DMS114 treated with DMSO at 0.1 percent for 48 hours (cell line): ENCODE measurements at regions not wholly inside any gene's neighbourhood (a gene's known extent, or its start where the extent isn't known, plus 50 kb on each side); places are given as distances from the start of the nearest gene placed in this dataset.

Experiments
- DNase-seq: peaks from one replicate; lab custom pipeline; 2025; ENCODE audit not compliant: unreplicated experiment; lab: John Stamatoyannopoulos, UW

DNA sequence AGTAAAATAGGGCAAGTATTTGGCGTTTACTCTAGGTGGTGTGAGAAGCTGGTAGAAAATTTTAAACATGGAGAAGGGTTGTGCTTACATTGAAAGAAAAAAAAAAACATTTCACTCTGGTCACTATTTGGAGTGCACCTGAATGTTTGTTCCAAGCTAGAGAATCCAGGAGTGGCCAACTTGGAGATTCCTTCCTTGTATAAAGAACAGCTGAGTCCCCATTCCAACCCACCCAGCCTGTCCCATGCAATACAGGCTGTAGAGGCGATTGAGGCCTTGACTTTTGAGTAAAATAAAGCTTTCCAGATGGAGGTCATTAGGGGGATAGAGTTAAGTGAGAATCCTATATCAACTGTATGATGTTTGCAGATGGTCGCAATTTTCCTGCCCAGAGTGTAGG lies 203.8 kb upstream of the SYT4 start:
- DNase-seq: no peak

DNA sequence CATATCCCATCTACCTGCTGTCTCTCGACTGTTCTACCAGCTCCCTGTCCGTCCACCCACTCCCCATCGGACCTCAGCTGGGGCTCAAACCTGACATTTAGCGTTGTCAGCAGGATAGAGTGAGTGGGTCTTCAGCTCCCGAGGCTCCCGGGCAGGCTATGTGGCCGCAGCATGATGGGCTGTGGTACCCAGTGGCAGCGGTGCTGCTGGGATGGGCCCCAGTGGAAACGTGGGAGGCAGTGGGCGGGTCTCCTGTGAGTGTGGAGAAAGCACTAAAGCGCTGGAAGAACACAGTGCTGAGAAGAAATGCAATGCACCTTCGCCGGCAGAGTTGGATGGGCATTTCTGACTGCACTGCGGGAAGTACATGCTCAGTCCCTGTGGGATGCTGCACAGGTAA lies 204.8 kb upstream of the SYT4 start:
- no peak for DNase-seq

- DNase-seq: no peak
These were observed 205.3 kb upstream of the SYT4 start for GRCh38 chr18:43482600-43482999.

DNA sequence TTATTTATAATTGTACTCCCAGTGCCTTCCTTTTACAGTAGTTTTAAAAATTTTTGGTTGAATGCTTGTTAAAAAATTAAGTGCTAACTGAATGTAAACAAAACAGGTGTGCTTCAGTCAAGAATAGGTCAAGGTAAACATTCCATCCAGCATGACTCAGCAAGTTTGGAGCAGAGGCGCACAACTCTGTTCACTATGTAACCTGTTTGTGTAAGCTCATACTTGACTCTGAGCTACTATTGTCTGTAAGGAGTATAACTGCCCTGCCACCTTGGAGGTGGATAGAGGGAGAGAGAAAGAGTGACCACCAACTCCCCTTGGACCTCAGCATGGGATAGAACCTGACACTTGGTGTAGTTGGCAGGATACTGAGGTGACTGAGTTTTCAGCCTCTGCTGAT lies 207.4 kb upstream of the SYT4 start:
- no peak for DNase-seq

GRCh38 chr18:43485545-43485963 lies 208.3 kb upstream of the SYT4 start:
- DNase-seq: no peak

GRCh38 chr18:43486462-43486861 lies 209.2 kb upstream of the SYT4 start:
- DNase-seq: no peak

DNA sequence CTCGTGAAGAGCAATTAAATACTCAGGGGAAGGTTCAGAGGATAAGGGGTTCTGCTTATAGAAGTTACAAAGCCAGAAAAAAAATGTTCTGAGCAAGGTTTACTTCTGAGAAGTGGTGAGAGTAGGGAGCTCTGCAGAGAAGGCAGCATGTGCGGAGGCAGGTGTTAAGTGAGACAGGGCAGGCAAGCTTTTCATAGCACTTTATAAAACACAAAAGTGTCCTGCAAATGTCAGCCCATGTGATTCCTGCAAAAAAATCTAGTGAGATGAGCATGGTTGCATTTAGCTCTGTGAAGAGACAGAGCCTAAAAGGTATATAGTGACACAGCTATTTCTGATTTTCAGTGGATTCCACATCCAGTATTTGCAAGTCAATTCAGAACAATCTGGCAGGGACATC lies 223.8 kb upstream of the SYT4 start:
- DNase-seq: no peak

GRCh38 chr18:43506935-43507334 lies 229.6 kb upstream of the SYT4 start:
- DNase-seq: no peak

GRCh38 chr18:43507842-43508481 lies 230.7 kb upstream of the SYT4 start:
- DNase-seq: no peak

GRCh38 chr18:43514747-43515146 lies 237.5 kb upstream of the SYT4 start:
- no peak for DNase-seq

- DNase-seq: no peak
These were observed 238.2 kb upstream of the SYT4 start for GRCh38 chr18:43515481-43515880.

DNA sequence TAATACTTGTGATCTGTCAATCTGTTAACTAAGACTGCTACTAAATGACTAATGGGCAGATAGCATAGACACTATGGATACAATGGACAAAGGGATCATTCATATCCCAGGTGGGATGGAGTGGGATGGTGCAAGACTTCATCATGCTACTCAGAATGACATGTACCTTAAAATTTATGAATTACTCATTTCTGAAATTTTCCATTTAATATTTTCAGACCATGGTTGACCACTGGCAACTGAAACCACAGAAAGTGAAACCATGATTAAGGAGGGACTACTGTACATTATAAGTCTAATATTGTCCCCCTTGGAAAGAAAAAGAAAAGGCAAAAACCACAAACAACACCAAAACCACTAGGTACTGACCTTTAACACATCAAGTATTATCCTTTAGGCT lies 247.0 kb upstream of the SYT4 start:
- DNase-seq: no peak

GRCh38 chr18:43525169-43525568 lies 247.9 kb upstream of the SYT4 start:
- no peak for DNase-seq

DNA sequence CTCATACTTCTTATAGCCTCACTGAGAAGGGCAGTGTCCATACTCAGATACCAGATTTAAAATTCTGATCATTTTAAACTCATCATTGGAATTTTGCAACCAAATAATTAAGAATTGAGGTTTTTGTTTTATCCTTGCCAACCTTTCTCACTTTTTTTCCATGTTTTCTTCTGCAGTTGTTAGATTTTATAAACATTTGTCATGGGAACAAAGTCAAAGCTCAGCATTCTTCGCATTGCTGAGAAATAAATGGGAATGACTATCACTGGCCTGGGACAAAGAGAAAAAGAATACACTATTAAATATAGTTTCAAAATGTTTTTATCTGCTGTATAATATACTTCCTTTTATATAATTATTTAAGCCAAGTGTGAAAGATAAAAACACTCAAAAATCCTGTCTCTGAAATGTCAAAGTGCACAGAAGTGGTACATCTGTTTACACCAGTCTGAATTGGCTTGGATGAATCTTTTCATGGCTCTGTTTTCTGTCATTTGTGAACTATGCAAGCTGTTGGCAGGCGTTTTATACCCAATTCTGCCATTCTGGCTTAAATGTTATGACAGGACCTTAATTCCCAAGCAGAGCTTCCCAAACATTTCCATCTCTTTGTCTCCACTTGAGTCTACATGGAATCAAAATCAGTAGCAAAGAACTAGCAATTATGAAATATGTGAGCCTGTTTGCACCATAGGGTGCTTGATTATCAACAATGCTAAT lies 249.3 kb upstream of the SYT4 start:
- DNase-seq: no peak

DNA sequence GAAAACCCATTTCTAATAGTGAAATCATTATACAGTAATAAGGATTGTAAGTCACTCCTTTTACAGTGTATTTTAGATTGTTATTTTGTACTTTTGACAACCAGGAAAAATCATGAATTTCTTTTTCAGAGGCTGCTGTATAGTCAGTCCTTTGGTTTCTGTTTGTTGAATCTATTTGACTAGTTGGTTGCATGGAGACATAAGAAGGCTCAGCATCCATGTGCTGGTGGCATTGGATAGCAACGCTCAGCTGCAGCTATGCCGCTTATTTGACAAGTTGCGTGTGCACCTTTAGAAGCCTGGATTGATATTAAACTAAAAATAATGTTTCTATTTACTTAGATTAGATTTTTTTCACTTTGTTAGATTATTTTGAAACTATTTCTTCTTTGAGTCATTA lies 254.1 kb upstream of the SYT4 start:
- no peak for DNase-seq

GRCh38 chr18:43533371-43533770 lies 256.1 kb upstream of the SYT4 start:
- no peak for DNase-seq

- DNase-seq: no peak
These were observed 257.2 kb upstream of the SYT4 start for GRCh38 chr18:43534511-43534910.

DNA sequence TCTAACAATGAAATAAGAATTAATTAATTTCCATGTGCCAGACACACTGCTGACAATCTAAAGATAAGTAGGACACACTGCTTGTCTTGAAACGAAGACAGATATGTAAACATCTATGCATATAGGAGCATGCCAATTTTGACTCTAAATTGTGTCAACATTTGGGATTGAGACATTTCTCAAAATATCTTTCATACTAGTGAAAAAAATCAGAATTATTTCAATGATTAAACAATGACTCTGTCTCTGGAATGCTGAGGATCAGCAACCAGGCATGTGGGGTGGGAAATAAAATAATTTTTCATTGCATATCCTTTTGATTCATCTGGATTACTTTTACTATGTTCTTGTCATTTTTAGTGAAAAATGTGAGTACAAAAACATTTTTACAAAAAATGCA lies 262.6 kb upstream of the SYT4 start:
- no peak for DNase-seq

DNA sequence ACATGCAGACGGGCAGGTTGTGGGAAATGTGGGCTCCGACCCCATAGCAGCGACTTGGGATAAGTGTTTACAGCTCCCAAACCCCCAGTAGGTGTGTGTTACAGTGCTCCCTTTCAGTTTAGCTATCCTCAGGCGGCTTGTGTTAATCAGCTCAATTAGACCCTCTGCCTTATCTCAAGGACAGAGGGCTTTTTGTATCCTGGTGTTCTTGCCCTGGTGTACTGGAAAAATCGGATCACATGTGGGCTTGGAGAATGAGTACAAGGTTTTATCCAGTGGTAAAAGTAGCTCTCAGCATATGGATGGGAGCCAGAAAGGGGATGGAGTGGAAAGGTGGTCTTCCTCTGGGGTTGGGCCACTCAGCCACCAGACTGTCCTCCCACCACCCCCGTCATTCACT lies 264.7 kb upstream of the SYT4 start:
- no peak for DNase-seq

DNA sequence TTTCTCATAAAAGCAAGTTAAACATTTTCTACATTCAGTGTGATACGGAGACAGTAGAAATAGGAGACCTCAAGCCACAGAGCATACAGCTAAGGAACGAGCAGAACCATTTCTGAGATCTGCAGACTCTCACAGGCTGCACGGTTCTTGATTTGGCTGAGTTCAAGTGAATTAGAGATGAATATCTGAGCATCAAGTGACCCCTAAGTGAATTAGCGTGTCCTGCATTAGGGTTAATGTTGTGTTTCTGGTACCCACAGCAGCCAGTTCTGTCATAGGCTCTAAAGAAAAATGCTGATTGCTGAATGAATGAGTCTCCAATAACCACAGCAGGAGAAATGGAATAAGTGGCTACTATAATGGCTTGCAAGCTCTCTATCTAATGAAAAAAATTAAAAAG lies 265.9 kb upstream of the SYT4 start:
- no peak for DNase-seq

- DNase-seq: no peak
These were observed 270.2 kb upstream of the SYT4 start for GRCh38 chr18:43547456-43547855.

- DNase-seq: no peak
These were observed 282.2 kb upstream of the SYT4 start for GRCh38 chr18:43559507-43559906.

DNA sequence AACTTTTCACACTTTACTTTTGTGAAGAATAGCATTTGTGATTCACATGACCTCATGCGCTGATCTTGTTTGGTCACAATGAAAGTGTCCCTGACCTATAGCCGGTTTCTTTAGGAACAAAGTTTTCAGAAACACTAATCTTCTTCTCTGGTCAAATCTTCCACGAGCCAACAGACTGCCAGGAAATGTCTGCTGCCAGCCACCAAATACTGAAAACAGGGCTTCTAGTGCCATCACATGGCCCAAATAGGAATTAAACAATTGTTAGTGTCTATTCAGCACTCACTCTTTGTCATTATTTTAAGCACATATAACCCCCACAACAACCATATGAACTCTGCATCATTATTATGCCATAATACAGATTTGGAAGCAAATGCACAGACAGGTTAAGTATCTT lies 286.5 kb upstream of the SYT4 start:
- peak; percentile 38 for DNase-seq
